GM12864 (cell line): ENCODE measurements at regions not wholly inside any gene's neighbourhood (a gene's known extent, or its start where the extent isn't known, plus 50 kb on each side); places are given as distances from the start of the nearest gene placed in this dataset.

Experiments used
- DNase-seq: peaks from one replicate; pipeline ENCODE4 v3.0.0-alpha.2; 2011; ENCODE audit warnings: low read depth
- H3K4me3 ChIP-seq: 2 replicates; pipeline ENCODE4 v1.5.1; 2011; ENCODE audit warnings: mild to moderate bottlenecking, low read depth, low read length, control low read depth
- TF ChIP-seq, protein P1 (sequence below): IDR thresholded peaks from 2 replicates; pipeline ENCODE4 v1.5.1; 2011; ENCODE audit warnings: low read depth, mild to moderate bottlenecking, moderate library complexity, low read length, control low read depth, inconsistent platforms; ENCODE audit errors: missing control alignments

DNA sequence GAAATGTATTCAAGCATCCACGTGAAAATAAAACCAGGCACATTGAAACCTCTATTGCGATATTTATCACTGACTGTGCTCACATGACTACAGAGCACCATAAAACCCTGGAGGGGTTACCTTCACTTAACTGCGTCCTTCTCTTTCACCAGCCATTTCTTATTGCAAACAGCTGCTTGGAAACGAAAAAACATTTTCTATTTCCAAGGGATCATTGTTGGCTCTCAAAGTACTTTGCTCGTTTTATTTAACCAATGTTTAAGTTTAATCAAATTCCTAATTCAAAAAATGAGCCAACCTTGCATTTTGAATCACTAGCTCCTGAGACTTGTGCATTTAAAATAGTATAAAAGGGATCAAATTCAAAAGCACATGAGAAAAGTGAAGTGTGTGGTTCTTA is 134.4 kb downstream of the OSR1 start:
- DNase-seq, result no peak
- no peak overlapping the region for H3K4me3 ChIP-seq
- TF ChIP-seq, protein P1, sequence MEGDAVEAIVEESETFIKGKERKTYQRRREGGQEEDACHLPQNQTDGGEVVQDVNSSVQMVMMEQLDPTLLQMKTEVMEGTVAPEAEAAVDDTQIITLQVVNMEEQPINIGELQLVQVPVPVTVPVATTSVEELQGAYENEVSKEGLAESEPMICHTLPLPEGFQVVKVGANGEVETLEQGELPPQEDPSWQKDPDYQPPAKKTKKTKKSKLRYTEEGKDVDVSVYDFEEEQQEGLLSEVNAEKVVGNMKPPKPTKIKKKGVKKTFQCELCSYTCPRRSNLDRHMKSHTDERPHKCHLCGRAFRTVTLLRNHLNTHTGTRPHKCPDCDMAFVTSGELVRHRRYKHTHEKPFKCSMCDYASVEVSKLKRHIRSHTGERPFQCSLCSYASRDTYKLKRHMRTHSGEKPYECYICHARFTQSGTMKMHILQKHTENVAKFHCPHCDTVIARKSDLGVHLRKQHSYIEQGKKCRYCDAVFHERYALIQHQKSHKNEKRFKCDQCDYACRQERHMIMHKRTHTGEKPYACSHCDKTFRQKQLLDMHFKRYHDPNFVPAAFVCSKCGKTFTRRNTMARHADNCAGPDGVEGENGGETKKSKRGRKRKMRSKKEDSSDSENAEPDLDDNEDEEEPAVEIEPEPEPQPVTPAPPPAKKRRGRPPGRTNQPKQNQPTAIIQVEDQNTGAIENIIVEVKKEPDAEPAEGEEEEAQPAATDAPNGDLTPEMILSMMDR, result no peak

DNA sequence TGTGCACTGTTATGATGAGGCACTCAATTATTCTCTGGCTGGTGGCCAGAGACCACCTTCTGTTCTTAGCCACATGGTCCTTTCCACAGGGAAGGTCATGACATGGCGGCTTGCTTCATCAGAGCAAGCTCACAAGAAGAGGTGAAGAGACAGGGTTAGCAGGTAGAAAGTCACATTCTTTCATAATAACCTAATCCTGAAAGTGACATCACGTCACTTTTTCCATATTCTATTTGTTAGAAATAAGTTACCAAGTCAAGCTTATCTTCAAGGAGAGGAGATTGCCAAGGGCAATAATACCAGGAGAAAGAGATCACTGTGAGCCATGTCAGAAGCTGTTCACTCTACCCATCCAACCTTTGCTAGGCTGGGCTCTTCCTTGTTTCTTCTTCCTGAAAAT is 139.4 kb downstream of the OSR1 start:
- H3K4me3 ChIP-seq, result no peak overlapping the region
- no peak for DNase-seq
- TF ChIP-seq, protein P1, result no peak

DNA sequence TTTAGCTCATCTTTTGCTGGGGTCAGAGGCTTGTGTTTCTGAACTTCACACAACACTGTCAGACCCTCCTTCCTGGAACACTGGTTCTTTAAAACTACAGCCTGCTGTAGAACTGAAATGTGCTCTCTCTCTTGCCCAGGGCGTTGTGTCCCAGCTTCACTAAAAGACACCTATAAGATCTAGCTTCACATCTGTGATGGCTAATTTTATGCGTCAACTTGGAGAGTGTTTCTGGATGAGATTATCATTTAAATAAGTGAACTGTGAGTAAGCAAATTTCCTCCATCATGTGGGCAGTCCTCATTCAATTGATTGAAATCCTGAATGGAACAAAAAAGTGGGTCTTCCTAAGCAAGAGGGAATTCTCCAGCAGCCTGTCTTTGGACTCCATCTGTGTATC is 140.3 kb downstream of the OSR1 start:
- TF ChIP-seq, protein P1, result no peak
- no peak for DNase-seq
- H3K4me3 ChIP-seq, result no peak overlapping the region

DNA sequence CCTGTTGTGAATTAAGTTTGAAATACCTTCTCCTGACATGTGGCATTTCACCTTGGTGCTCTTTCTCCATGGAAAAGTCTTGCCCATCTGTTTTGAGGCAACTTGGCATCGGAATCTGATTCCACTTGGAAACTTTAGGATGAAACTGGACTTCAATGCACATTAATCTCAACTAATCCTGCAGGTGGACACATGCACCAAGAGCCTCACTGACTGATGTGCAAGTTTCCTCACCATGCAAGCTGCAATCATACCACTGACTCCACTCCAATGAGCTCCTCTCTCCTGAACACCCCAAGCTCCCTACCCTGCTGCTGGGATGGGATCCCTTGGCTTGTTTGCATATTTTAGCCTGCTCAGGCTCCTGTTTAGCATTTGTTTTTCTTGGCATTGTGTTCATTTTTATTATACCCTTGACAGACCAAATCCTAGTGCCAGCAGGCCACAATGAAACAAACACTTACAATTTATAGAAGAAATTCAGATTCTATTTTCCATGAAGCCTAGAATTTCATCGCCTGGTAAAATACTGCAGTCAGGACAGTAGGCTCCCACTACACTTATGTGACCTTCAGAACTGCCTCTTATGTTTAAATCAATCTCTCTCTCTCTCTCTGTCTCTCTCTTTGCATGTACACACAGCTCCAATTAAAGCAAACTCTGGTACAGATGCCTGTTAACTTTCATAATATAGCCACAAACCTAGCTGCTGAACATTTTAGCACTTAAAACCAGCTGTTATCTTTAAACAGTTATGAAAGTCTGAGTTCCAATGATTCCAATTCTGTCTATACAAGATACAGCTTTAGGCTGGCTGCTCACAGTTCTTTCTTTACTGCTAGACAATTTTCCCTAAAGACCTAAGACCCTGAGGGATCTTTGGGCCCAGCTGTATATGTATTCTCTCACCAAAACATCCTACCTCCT is 141.5 kb downstream of the OSR1 start:
- H3K4me3 ChIP-seq, result no peak overlapping the region
- no peak for DNase-seq
- TF ChIP-seq, protein P1, result no peak

DNA sequence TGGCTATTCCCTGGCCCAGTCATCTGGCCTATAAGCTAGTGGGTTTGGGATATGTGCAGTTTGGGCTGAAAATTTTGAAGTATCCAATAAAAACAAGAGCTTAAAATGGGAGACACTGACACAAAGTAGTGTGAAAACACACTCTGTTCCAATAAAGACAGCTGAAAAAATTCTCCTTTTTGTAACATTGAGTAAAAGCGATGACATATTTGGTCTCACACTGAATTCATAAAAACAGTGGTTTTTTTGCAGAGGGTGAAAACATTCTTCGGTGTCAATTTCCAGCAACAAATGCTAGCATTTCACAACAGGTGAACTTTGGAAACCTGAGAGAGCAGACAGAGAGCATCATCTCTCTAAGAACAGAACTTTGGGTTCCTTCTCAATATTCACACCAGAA is 142.2 kb downstream of the OSR1 start:
- H3K4me3 ChIP-seq, result no peak overlapping the region
- TF ChIP-seq, protein P1, result no peak
- DNase-seq, result no peak

DNA sequence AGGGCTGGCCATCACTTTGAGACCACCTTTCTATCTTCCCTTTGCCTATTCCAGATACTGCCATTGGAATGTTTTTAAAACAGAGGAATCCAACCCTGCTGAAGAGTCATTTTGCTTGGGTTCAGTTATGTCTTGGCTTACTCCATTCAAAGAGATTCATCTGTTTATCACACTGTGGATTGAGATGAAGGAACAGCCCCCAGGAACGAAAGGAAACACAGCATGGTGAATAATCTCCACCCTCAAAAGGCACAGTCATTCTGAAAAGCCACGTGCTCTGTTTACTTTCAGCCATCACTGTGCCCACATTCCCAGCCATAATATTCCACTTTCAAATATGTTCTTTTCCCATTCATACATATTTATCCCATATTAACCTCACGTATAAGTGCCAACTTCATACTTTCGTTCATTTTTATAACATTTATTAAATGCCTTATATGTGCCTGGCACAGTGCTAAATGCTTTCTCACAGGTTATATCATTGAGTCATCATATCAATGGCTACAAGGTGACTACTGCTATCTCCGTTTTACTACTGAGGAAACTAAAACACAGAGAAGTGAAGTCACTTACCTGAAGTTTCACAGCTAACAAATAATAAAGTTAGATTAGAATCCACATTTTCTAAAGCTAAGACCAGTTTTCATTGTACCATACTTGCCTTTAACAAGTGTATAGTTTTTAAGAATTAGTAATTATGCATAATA is 143.6 kb downstream of the OSR1 start:
- TF ChIP-seq, protein P1, result no peak
- DNase-seq, result no peak
- no peak overlapping the region for H3K4me3 ChIP-seq
